H9 (cell line): ENCODE measurements at regions not wholly inside any gene's neighbourhood (a gene's known extent, or its start where the extent isn't known, plus 50 kb on each side); places are given as distances from the start of the nearest gene placed in this dataset.

Experiments used
- DNase-seq: peaks from one replicate; pipeline ENCODE4 v3.0.0-alpha.2; 2017
- H2AFZ ChIP-seq: one replicate; pipeline ENCODE4 v1.6.1; 2013; ENCODE audit warnings: mild to moderate bottlenecking, low read length, control low read depth, moderate library complexity
- H2AK5ac ChIP-seq: 2 replicates; pipeline ENCODE4 v1.6.1; 2013; ENCODE audit warnings: low read length, control low read depth, mixed read lengths; ENCODE audit not compliant: insufficient read length
- H2BK120ac ChIP-seq: one replicate; pipeline ENCODE4 v1.6.1; 2013; ENCODE audit warnings: low read depth, mild to moderate bottlenecking, low read length, control low read depth, inconsistent platforms; ENCODE audit not compliant: poor library complexity, severe bottlenecking
- H2BK12ac ChIP-seq: 2 replicates; pipeline ENCODE4 v1.6.1; 2013; ENCODE audit warnings: low read length, control low read depth, mixed read lengths, low read depth; ENCODE audit not compliant: insufficient read length
- H2BK15ac ChIP-seq: 2 replicates; pipeline ENCODE4 v1.6.1; 2013; ENCODE audit warnings: low read depth, low read length, control low read depth
- H2BK20ac ChIP-seq: one replicate; pipeline ENCODE4 v1.6.1; 2013; ENCODE audit warnings: low read depth, mild to moderate bottlenecking, low read length, control low read depth, inconsistent platforms; ENCODE audit not compliant: poor library complexity, severe bottlenecking
- H2BK5ac ChIP-seq: 2 replicates; pipeline ENCODE4 v1.6.1; 2013; ENCODE audit warnings: low read length, control low read depth, mixed read lengths; ENCODE audit not compliant: insufficient read length
- H3K14ac ChIP-seq: 2 replicates; pipeline ENCODE4 v1.6.1; 2013; ENCODE audit warnings: low read length, control low read depth; ENCODE audit not compliant: insufficient read depth
- H3K18ac ChIP-seq: 2 replicates; pipeline ENCODE4 v1.6.1; 2013; ENCODE audit warnings: low read depth, mild to moderate bottlenecking, mixed read lengths, low read length, control low read depth; ENCODE audit not compliant: insufficient read length
- H3K23ac ChIP-seq: 2 replicates; pipeline ENCODE4 v1.6.1; 2013; ENCODE audit warnings: low read length, control low read depth, mixed read lengths, low read depth; ENCODE audit not compliant: insufficient read length
- H3K23me2 ChIP-seq: 2 replicates; pipeline ENCODE4 v1.6.1; 2013; ENCODE audit warnings: low read depth, mild to moderate bottlenecking, mixed read lengths, low read length, control low read depth; ENCODE audit not compliant: insufficient read length, poor library complexity, severe bottlenecking
- H3K27ac ChIP-seq: 2 replicates; pipeline ENCODE4 v1.5.1; 2013; ENCODE audit warnings: low read length, control low read depth, mixed read lengths, low read depth; ENCODE audit not compliant: insufficient read length
- H3K27me3 ChIP-seq: 2 replicates; pipeline ENCODE4 v1.6.1; 2013; ENCODE audit warnings: low read length, control low read depth, inconsistent platforms; ENCODE audit not compliant: insufficient read depth
- H3K4ac ChIP-seq: 2 replicates; pipeline ENCODE4 v1.6.1; 2013; ENCODE audit warnings: low read depth, mild to moderate bottlenecking, control low read depth, inconsistent platforms, low read length, moderate library complexity
- H3K4me1 ChIP-seq: 2 replicates; pipeline ENCODE4 v1.6.1; 2013; ENCODE audit warnings: low read length, control low read depth, inconsistent platforms; ENCODE audit not compliant: insufficient read depth
- H3K4me2 ChIP-seq: 2 replicates; pipeline ENCODE4 v1.6.1; 2013; ENCODE audit warnings: low read length, control low read depth, mixed read lengths; ENCODE audit not compliant: insufficient read length, insufficient read depth
- H3K56ac ChIP-seq: 2 replicates; pipeline ENCODE4 v1.6.1; 2013; ENCODE audit warnings: low read depth, mild to moderate bottlenecking, mixed read lengths, low read length, control low read depth; ENCODE audit not compliant: insufficient read length
- H3K79me1 ChIP-seq: 2 replicates; pipeline ENCODE4 v1.6.1; 2013; ENCODE audit warnings: low read depth, mild to moderate bottlenecking, moderate library complexity, low read length, control low read depth, inconsistent platforms; ENCODE audit not compliant: insufficient read depth, poor library complexity, severe bottlenecking
- H3K79me2 ChIP-seq: 2 replicates; pipeline ENCODE4 v1.6.1; 2013; ENCODE audit warnings: low read length, control low read depth, inconsistent platforms; ENCODE audit not compliant: insufficient read depth
- H3K9ac ChIP-seq: 2 replicates; pipeline ENCODE4 v1.6.1; 2013; ENCODE audit warnings: low read length, control low read depth, mixed read lengths; ENCODE audit not compliant: insufficient read length; ENCODE audit errors: extremely low read depth
- H3K9me3 ChIP-seq: one replicate; pipeline ENCODE4 v1.6.1; 2013; ENCODE audit warnings: low read depth, low read length, inconsistent platforms; ENCODE audit not compliant: control insufficient read depth
- H3T11ph ChIP-seq: one replicate; pipeline ENCODE4 v1.6.1; 2013; ENCODE audit warnings: mild to moderate bottlenecking, low read length, control low read depth, inconsistent platforms
- H4K20me1 ChIP-seq: one replicate; pipeline ENCODE4 v1.6.1; 2013; ENCODE audit not compliant: control insufficient read depth, insufficient read length, insufficient read depth
- H4K5ac ChIP-seq: 2 replicates; pipeline ENCODE4 v1.6.1; 2013; ENCODE audit warnings: low read depth, mild to moderate bottlenecking, mixed read lengths, low read length, control low read depth; ENCODE audit not compliant: insufficient read length
- H4K8ac ChIP-seq: replicated peaks from 2 replicates; pipeline ENCODE4 v1.6.1; 2013; ENCODE audit warnings: low read length, control low read depth, mixed read lengths, low read depth; ENCODE audit not compliant: insufficient read length
- H4K91ac ChIP-seq: 2 replicates; pipeline ENCODE4 v1.6.1; 2013; ENCODE audit warnings: low read depth, mild to moderate bottlenecking, moderate library complexity, mixed read lengths, low read length, control low read depth; ENCODE audit not compliant: insufficient read length
- H3K27ac Mint-ChIP-seq, 3 experiments: 2 replicates in 2 of 3; 3 replicates in 1 of 3; pipeline ENCODE4 v1.8.0; 2020 to 2021; ENCODE audit warnings: mixed read lengths in 3 of 3, mild to moderate bottlenecking in 1 of 3, moderate library complexity in 1 of 3
- H3K27me3 Mint-ChIP-seq: 2 replicates; pipeline ENCODE4 v1.8.0; 2021; ENCODE audit warnings: low read depth, mild to moderate bottlenecking, moderate library complexity, mixed read lengths
- H3K36me3 Mint-ChIP-seq, 3 experiments: 2 replicates in 2 of 3; 3 replicates in 1 of 3; pipeline ENCODE4 v1.8.0; 2020 to 2021; ENCODE audit warnings: low read depth in 3 of 3, mixed read lengths in 3 of 3; ENCODE audit not compliant: insufficient read depth in 1 of 3
- H3K4me1 Mint-ChIP-seq, 2 experiments: 2 replicates each; pipeline ENCODE4 v1.8.0; 2020; ENCODE audit warnings: mixed read lengths in 2 of 2
- H3K4me3 Mint-ChIP-seq, 2 experiments: 2 replicates in 1 of 2; 3 replicates in 1 of 2; pipeline ENCODE4 v1.8.0; 2020 to 2021; ENCODE audit warnings: mild to moderate bottlenecking in 2 of 2, mixed read lengths in 2 of 2, moderate library complexity in 1 of 2
- H3K9me3 Mint-ChIP-seq, 2 experiments: 2 replicates in 1 of 2; 3 replicates in 1 of 2; pipeline ENCODE4 v1.8.0; 2020; ENCODE audit warnings: mild to moderate bottlenecking in 2 of 2, mixed read lengths in 2 of 2, moderate library complexity in 1 of 2
- CTCF ChIP-seq: fragments of 200-600 bp; sonication (generic); conservative IDR thresholded peaks from 3 replicates; pipeline ENCODE4 v1.8.0; 2021; ENCODE audit warnings: antibody characterized with exemption, mild to moderate bottlenecking
- WGBS: extraction: QIAGEN DNeasy Blood & Tissue Kit; methylation state at CpG from one replicate; pipeline ENCODE4 v1.1.7; 2013; ENCODE audit warnings: missing lambda C conversion rate, low lambda C conversion rate, mixed read lengths; ENCODE audit not compliant: insufficient read length; ENCODE audit errors: extremely low coverage; 5-methylcytosine and 5-hydroxymethylcytosine counted together

- Mint-ChIP-seq H3K27ac (no peak overlapping the region; a peak in 1 of 7 replicates), H3K27me3 (no peaks in the 10 kb centered on the region), H3K4me1 (no peaks in the 10 kb centered on the region), H3K9me3 (no peaks in the 10 kb centered on the region), H3K36me3 (no peaks in the 10 kb centered on the region), H3K4me3 (no peak overlapping the region)
- Histone ChIP-seq H4K20me1 (no peaks in the 10 kb centered on the region), H3K9ac (no peak overlapping the region), H3K18ac (no peak overlapping the region), H2BK120ac (no peak overlapping the region), H3K4ac (no peak overlapping the region), H2BK15ac (no peak overlapping the region), H3K4me1 (no peaks in the 10 kb centered on the region), H3K23ac (no peak overlapping the region), H3K56ac (no peak overlapping the region), H3K23me2 (no peaks in the 10 kb centered on the region), H2BK5ac (no peak overlapping the region), H2BK20ac (no peak overlapping the region), H2BK12ac (no peak overlapping the region), H2AK5ac (no peak overlapping the region), H3T11ph (no peak overlapping the region), H3K4me2 (no peak overlapping the region), H3K79me1 (no peaks in the 10 kb centered on the region), H4K8ac (no peak overlapping the region), H3K14ac (no peak overlapping the region), H3K27me3 (no peaks in the 10 kb centered on the region), H3K27ac (no peak overlapping the region), H3K9me3 (no peaks in the 10 kb centered on the region), H4K5ac (no peak overlapping the region), H3K79me2 (no peaks in the 10 kb centered on the region), H2AFZ (no peak overlapping the region), H4K91ac (no peak overlapping the region)
- WGBS, result no CpG with 5 or more reads among the region's 2 CpGs
- no peak for TF ChIP-seq CTCF
- no peak for DNase-seq
Measured at GRCh38 chr2:36027616-36028015, 328.0 kb upstream of the CRIM1 start.
